ELR (cell line): ENCODE measurements at regions not wholly inside any gene's neighbourhood (a gene's known extent, or its start where the extent isn't known, plus 50 kb on each side); places are given as distances from the start of the nearest gene placed in this dataset.
"Not testable (repeated sequence)": the region's sequence is repeated elsewhere in the genome, so short reads cannot be mapped to it uniquely, and the experiment has no call there.

Experiments
- DNase-seq: peaks from one replicate; pipeline ENCODE4 v3.0.0-alpha.2; 2015; ENCODE audit warnings: low read depth

- no peak for DNase-seq
These were observed 118.2 kb upstream of the ERRFI1 start for GRCh38 chr1:8144323-8144722.

GRCh38 chr1:8142955-8143629 is 117.0 kb upstream of the ERRFI1 start:
- DNase-seq = peak; percentile 40

GRCh38 chr1:8139941-8140340 is 113.8 kb upstream of the ERRFI1 start:
- DNase-seq = no peak

DNA sequence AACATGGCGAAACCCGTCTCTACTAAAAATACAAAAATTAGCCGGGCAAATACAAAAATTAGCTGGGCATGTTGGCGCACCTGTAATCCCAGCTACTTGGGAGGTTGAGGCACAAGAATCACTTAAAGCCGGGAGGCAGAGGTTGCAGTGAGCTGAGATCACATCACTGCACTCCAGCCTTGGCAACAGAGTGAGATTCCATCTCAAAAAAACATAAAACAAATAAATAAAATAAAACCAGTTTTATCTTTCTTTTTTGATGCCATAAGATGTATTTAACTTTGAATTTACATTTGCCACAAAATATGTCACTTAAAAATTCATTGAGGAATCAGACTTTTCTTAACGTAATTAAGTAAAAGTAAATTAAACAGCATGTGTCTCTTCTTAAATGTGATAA is 113.3 kb upstream of the ERRFI1 start:
- no peak for DNase-seq

- DNase-seq = no peak
These were observed 112.6 kb upstream of the ERRFI1 start for GRCh38 chr1:8138673-8139072.

- DNase-seq = peak; percentile 91
These were observed 111.6 kb upstream of the ERRFI1 start for GRCh38 chr1:8137481-8138244.

DNA sequence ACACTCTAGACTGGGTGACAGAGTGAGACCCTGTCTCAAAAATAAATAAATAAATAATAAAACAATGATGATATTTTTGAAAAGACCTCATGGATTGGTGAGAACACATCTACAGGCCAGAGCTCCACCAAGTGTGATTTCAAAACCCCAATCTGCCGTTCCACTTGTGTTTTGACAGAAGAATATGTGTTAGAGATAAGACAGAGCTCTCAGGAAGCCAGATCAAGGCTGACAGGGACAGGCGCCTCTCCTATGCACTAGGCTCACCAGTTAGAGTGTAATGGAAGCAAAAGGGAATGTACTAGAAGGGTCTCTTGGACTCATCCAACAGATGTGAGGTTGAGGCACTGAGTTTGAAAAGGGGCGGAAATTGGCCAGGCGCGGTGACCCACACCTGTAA is 110.7 kb upstream of the ERRFI1 start:
- DNase-seq = no peak

DNA sequence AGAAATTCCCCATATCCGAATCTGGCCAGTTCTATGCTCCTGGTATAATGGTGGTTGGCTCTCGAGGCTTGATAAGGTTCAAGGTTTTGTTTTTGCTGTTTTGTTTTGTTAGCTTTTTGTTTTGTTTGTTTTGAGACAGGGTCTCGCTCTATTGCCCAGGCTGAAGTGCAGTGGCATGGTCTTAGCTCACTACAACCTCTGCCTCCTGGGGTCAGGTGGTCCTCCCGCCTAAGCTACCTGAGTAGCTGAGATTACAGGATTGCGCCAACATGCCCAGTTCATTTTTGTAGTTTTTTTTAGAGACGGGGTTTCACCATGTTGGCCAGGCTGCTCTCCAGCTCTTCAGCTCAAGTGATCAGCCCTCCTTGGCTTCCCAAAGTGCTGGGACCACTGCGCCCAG is 109.1 kb upstream of the ERRFI1 start:
- DNase-seq = no peak

DNA sequence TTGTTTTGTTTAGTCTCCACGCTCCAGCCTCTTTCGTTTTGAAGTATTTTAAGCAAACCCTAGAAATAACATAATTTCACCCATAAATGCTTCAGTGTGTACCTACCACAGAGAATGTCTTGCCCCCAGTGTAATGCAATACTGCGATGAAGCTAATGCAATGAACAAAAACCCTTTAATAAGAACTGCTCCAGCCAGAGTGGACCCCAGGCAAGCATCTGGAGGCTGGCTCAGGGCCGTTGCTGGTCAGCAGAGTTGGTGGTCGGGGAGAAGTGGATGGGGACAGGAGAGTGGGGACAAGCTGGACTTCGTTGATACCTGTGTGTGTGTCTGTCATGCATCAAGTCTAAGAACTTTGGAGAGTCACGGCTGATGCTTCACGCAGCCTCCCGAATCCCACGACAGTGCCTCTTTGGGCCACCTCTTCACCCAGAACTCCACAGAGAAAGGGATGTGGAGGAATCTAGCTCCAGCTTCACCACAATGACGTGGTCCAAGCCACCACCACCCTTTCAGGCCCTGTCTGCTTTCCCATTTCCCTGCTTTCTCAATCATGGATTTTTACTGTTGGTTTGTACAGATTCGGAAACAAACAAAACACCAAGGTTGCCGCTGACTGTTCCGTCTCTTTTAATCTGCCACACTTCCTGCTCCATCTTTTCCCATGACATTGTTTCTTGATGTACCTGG is 108.6 kb upstream of the ERRFI1 start:
- DNase-seq = peak; percentile 62

GRCh38 chr1:8133657-8134430 is 107.7 kb upstream of the ERRFI1 start:
- DNase-seq = peak; percentile 77

GRCh38 chr1:8133190-8133589 is 107.1 kb upstream of the ERRFI1 start:
- DNase-seq = peak; percentile 32

DNA sequence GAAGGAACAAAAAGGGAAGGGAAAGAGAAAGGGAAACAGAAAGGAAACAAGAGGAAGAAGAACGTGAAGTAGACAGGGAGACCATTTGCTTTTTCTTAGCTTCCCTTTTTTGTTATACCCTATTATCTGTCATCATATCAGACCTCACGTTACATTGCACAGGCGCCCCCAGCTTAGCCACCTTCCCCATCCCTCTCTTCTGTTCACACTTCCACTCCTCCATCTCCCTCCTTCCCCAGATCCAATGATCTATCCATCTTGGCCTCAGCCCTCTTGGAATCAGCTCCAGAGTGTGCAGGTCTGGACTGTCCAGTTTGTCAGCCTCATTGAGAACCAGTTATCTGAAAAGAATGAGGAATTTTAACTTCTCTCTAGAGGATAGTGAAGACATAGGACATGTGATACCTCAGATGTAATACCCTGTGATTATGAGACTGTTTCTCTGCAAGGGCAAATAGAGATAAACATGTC is 101.1 kb upstream of the ERRFI1 start:
- no peak for DNase-seq

- DNase-seq = peak; percentile 64
These were observed 96.6 kb upstream of the ERRFI1 start for GRCh38 chr1:8122477-8123407.

GRCh38 chr1:8122160-8122476 is 96.0 kb upstream of the ERRFI1 start:
- DNase-seq = peak; percentile 51

DNA sequence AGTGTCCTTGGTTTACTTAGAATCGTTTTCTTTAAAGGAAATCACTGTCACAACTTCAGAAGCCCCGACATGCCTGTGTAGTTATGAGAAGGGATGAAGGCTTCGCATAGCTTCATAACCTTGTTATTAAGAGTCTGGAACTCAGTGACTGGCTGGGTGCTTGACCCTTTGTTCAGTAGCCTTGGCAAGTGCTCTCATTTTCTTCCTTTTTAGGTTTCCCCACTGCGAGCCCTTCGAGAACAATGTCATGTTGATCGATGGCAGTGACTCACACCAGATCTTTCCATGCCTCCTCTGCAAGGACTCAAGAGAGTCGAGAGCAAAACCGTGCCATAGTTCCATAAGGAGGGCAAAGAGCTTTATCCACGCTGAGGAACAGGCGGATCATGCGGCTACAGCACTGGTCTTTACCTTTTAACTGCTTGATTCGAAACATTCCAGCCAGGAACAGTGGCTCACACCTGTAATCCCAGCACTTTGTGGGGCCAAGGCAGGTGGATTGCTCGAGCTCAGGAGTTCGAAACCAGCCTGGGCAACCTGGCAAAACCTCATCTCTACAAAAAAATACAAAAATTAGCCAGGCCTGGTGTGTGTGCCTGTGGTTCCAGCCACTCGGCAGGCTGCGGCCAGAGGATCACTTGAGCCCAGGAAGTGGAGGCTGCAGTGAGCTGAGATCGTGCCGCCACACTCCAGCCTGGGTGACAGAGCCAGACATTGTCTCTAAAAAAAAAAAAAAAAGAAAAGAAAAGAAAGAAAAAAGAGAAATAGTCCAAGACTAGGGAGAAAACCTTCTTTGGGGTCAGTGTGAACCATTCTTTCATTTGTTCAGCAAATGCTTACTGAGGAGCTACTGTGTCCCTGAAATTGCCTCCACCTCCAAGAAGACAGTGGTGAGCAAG is 95.4 kb upstream of the ERRFI1 start:
- no peak for DNase-seq

DNA sequence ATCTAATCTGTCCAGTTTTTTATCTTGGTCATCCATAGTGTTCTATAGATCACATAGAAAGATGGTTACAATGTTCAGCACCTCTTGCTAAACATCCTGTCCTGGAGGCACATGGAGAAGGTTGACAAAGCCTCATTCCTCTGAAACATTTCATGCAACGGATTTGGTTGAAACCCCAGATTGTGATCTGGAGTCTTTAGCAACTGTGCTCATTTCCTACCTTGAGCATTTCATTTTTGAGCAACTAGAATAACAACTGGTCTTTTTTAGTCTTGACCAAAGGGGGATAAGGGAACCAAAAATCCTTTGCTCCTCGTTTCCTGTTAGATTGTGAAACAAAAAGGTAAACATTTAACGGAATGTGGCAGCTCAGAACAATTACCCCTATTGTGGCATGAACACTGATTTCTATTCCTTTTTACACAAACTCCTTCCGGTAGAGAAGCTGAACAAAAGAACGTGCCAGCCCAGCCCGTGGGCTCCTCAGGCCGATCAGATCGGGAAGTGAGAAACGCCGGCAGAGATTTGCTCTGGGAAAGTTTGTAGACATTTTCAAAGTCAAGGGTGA is 94.7 kb upstream of the ERRFI1 start:
- no peak for DNase-seq

DNA sequence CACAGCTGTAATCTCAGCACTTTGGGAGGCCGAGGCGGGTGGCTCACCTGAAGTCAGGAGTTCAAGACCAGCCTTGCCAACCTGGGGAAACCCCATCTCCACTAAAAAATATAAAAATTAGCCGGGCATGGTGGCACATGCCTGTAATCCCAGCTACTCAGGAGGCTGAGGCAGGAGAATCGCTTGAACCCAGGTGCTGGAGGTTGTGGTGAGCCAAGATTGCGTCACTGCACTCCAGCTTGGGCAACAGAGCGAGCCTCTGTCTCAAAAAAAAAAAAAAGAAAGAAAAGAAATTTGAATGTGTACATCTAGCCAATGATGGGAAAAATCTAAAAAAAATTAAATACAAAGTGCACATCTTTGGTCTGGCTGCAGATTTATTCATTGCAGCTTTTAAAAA is 92.6 kb upstream of the ERRFI1 start:
- not testable (repeated sequence) for DNase-seq

- DNase-seq = peak; percentile 26
These were observed 91.9 kb upstream of the ERRFI1 start for GRCh38 chr1:8118031-8118451.

DNA sequence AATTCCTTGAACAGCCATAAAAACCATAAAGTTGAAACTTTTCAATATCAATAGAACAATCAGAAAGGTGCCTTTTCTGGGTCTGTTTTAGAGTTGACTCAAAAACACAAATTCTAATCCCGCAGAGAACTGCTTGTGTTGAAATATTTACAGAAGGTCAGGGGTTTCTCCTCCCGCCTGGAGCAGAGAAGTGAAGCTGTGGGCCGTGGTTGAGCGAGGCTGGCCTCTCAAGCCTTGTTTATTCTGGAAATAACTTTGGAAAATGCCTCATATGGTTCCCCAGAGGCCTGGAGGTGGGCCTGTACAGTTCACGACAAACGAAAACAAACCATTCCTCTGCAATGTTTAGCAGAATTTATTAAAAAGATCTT is 90.8 kb upstream of the ERRFI1 start:
- DNase-seq = no peak

- DNase-seq = no peak
These were observed 89.7 kb upstream of the ERRFI1 start for GRCh38 chr1:8115769-8116167.
